Skeletal muscle tissue (tissue), 3 donors: ENCODE measurements at regions not wholly inside any gene's neighbourhood (a gene's known extent, or its start where the extent isn't known, plus 50 kb on each side); places are given as distances from the start of the nearest gene placed in this dataset.

ENCODE experiments used
- H3K27ac ChIP-seq: one replicate; pipeline ENCODE4 v1.7.0; 2013; ENCODE audit warnings: mild to moderate bottlenecking, low read depth, low read length, inconsistent platforms
- H3K27me3 ChIP-seq, 3 donors: one replicate each; pipeline ENCODE4 v1.7.0; 2013; ENCODE audit warnings: low read length in 3 of 3; ENCODE audit not compliant: control insufficient read depth in 3 of 3, insufficient read depth in 3 of 3
- H3K36me3 ChIP-seq, 3 donors: one replicate each; pipeline ENCODE4 v1.7.0; 2013; ENCODE audit warnings: low read length in 3 of 3; ENCODE audit not compliant: control insufficient read depth in 3 of 3, insufficient read depth in 3 of 3
- H3K4me1 ChIP-seq, 3 donors: one replicate each; pipeline ENCODE4 v1.7.0; 2013; ENCODE audit warnings: low read length in 3 of 3, mild to moderate bottlenecking in 3 of 3; ENCODE audit not compliant: control insufficient read depth in 3 of 3, insufficient read depth in 3 of 3
- H3K4me3 ChIP-seq, 3 donors: one replicate each; pipeline ENCODE4 v1.7.0; 2013; ENCODE audit warnings: low read length in 3 of 3
- H3K9ac ChIP-seq, 3 donors: one replicate each; pipeline ENCODE4 v1.7.0; 2013; ENCODE audit warnings: low read length in 3 of 3, mild to moderate bottlenecking in 3 of 3, moderate library complexity in 2 of 3, low read depth in 1 of 3
- H3K9me3 ChIP-seq, 3 donors: one replicate each; pipeline ENCODE4 v1.7.0; 2013; ENCODE audit warnings: low read length in 3 of 3; ENCODE audit not compliant: control insufficient read depth in 3 of 3
- donor health status: Osteomylitis.

DNA sequence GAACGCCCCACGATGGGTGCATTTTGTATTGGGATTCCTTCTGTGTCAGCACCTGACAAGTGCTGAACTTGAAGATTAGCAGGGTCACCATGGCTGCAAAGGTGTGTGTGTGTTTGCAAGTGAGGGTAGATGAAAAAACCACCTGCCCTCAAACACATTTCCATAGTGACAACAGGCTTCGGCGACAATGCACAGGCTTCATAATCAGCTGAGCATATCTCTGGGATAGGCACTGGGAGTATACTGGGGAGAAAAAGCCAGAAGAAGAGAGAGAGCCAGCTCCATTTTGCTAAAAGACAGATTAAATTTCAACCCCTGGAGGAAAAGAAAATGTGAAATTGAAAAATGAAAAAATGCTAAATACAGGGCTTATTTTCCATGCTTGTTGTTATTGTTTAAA, 656.1 kb downstream of the INHBA start:
- Histone ChIP-seq H3K9me3 (no peaks in the 10 kb centered on the region), H3K27ac (no peak overlapping the region), H3K9ac (no peak overlapping the region), H3K27me3 (no peaks in the 10 kb centered on the region), H3K4me1 (peaks cover 0 to 9% (median 4%) of the 10 kb centered on the region in 3 donors), H3K36me3 (no peaks in the 10 kb centered on the region), H3K4me3 (no peak overlapping the region)

GRCh38 chr7:41046221-41046761, 656.6 kb downstream of the INHBA start:
- Histone ChIP-seq H3K9ac (no peak overlapping the region), H3K27ac (no peak overlapping the region), H3K27me3 (no peaks in the 10 kb centered on the region), H3K36me3 (no peaks in the 10 kb centered on the region), H3K4me3 (no peak overlapping the region), H3K9me3 (no peaks in the 10 kb centered on the region), H3K4me1 (peaks cover 0 to 9% (median 4%) of the 10 kb centered on the region in 3 donors)

- H3K27me3 ChIP-seq = no peaks in the 10 kb centered on the region
- H3K27ac ChIP-seq = no peak overlapping the region
- H3K36me3 ChIP-seq = no peaks in the 10 kb centered on the region
- no peaks in the 10 kb centered on the region for H3K9me3 ChIP-seq
- H3K4me3 ChIP-seq = no peak overlapping the region
- no peak overlapping the region for H3K9ac ChIP-seq
- peaks cover 0 to 9% (median 4%) of the 10 kb centered on the region in 3 donors for H3K4me1 ChIP-seq
Observed at GRCh38 chr7:41045556-41046123, 657.2 kb downstream of the INHBA start.

- Histone ChIP-seq H3K4me1 (no peaks in the 10 kb centered on the region), H3K9me3 (no peaks in the 10 kb centered on the region), H3K9ac (no peak overlapping the region), H3K27ac (no peak overlapping the region), H3K36me3 (no peaks in the 10 kb centered on the region), H3K27me3 (no peaks in the 10 kb centered on the region), H3K4me3 (no peak overlapping the region)
Observed at GRCh38 chr7:41039981-41040380, 662.9 kb downstream of the INHBA start.

DNA sequence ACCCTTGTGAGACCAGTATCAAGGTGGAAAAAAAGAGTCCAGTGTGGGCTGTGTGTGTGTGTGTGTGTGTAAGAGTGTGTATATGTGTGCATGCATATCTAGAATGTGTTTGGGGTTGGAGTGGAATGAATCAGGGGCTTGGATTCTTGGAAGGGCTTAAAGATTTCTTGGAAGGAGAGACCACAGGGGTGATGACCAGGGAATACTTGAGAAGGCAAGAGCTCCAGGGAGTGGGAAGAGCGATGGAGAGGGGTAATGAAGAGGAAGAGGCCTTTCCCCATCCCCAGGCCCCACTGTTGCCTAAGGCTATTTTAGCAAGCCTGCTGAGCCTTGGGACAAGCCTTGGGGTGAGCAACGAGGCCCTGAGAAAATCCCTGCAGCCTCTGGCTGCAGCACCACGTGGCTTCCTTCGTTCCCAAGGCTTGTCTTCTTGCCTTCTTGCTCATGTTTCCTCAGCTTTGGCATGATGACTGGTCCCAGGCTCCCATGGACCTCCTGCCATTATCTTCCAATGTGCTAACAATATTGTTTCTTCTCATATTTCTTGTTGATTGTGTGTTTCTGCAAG, 663.4 kb downstream of the INHBA start:
- Histone ChIP-seq H3K4me3 (no peak overlapping the region), H3K4me1 (no peaks in the 10 kb centered on the region), H3K36me3 (no peaks in the 10 kb centered on the region), H3K27me3 (no peaks in the 10 kb centered on the region), H3K9me3 (no peaks in the 10 kb centered on the region), H3K27ac (no peak overlapping the region), H3K9ac (no peak overlapping the region)

- Histone ChIP-seq H3K27me3 (no peaks in the 10 kb centered on the region), H3K9me3 (no peaks in the 10 kb centered on the region), H3K36me3 (no peaks in the 10 kb centered on the region), H3K9ac (no peak overlapping the region), H3K4me3 (no peak overlapping the region), H3K4me1 (no peaks in the 10 kb centered on the region), H3K27ac (no peak overlapping the region)
Observed at GRCh38 chr7:41038211-41038610, 664.7 kb downstream of the INHBA start.

- no peak overlapping the region for H3K27ac ChIP-seq
- H3K27me3 ChIP-seq = no peaks in the 10 kb centered on the region
- H3K4me3 ChIP-seq = no peak overlapping the region
- no peaks in the 10 kb centered on the region for H3K4me1 ChIP-seq
- no peak overlapping the region for H3K9ac ChIP-seq
- H3K9me3 ChIP-seq = no peaks in the 10 kb centered on the region
- no peaks in the 10 kb centered on the region for H3K36me3 ChIP-seq
Observed at GRCh38 chr7:41037691-41038090, 665.2 kb downstream of the INHBA start.

- Histone ChIP-seq H3K36me3 (no peaks in the 10 kb centered on the region), H3K27me3 (no peaks in the 10 kb centered on the region), H3K9me3 (no peaks in the 10 kb centered on the region), H3K4me3 (no peak overlapping the region), H3K9ac (no peak overlapping the region), H3K27ac (no peak overlapping the region), H3K4me1 (no peaks in the 10 kb centered on the region)
Observed at GRCh38 chr7:41035794-41036193, 667.1 kb downstream of the INHBA start.

- Histone ChIP-seq H3K27me3 (no peaks in the 10 kb centered on the region), H3K4me3 (no peak overlapping the region), H3K9me3 (no peaks in the 10 kb centered on the region), H3K9ac (no peak overlapping the region), H3K4me1 (no peaks in the 10 kb centered on the region), H3K27ac (no peak overlapping the region), H3K36me3 (no peaks in the 10 kb centered on the region)
Observed at GRCh38 chr7:41033500-41033899, 669.4 kb downstream of the INHBA start.

- Histone ChIP-seq H3K4me3 (no peak overlapping the region), H3K27me3 (no peaks in the 10 kb centered on the region), H3K9me3 (no peaks in the 10 kb centered on the region), H3K27ac (no peak overlapping the region), H3K9ac (no peak overlapping the region), H3K36me3 (no peaks in the 10 kb centered on the region), H3K4me1 (no peaks in the 10 kb centered on the region)
Observed at GRCh38 chr7:41030673-41031072, 672.2 kb downstream of the INHBA start.
